Hepatocyte (in vitro differentiated cells): ENCODE measurements at regions not wholly inside any gene's neighbourhood (a gene's known extent, or its start where the extent isn't known, plus 50 kb on each side); places are given as distances from the start of the nearest gene placed in this dataset.

ENCODE experiments used
- CTCF ChIP-seq: fragments of 200-600 bp; sonication (generic); IDR thresholded peaks from 2 replicates; pipeline ENCODE4 v1.5.1; 2016; ENCODE audit warnings: antibody characterized with exemption, mild to moderate bottlenecking; ENCODE audit not compliant: poor library complexity
- EZH2phosphoT487 ChIP-seq: fragments of 200-600 bp; sonication (generic); IDR thresholded peaks from one replicate; pipeline ENCODE4 v1.6.1; 2018; ENCODE audit warnings: antibody characterized with exemption, mild to moderate bottlenecking, low read depth, moderate library complexity; ENCODE audit not compliant: unreplicated experiment, severe bottlenecking

DNA sequence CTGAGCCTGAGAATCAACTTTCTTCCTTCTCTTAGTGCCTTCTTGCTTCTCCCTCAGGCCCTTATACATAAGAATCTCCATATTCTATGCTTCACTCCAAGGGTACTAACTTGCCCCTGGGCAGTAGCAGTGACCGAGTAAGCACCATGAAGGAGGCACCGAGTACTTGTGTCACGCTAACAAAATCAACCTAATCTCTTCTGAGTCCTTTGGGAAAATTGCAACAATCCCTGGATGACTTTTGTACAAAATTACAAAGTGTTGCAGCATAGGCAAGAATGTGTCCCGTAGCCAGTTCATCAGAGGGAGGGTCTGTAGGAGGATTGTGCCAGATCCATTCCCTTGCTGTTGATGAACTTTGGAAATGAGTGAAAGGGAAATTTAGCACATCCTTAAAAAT is 80.4 kb upstream of the EEPD1 start:
- TF ChIP-seq CTCF (no peak), EZH2phosphoT487 (no peak)
